ENCODE measurements at regions not wholly inside any gene's neighbourhood (a gene's known extent, or its start where the extent isn't known, plus 50 kb on each side); places are given as distances from the start of the nearest gene placed in this dataset.

GRCh38 chr2:196336715-196337114 is 165.3 kb upstream of the STK17B start:
- TF ChIP-seq CTCF (IDR thresholded peaks at IDR 0.05; ENCODE audit: poor library complexity) (no peak), EZH2phosphoT487 (IDR thresholded peaks at IDR 0.05; ENCODE audit: low read depth, severe bottlenecking, unreplicated experiment) (no peak), EZH2 (IDR thresholded peaks at IDR 0.05; ENCODE audit: borderline replicate concordance) (no peak)

All from hepatocyte (in vitro differentiated cells).